ENCODE measurements at regions not wholly inside any gene's neighbourhood (a gene's known extent, or its start where the extent isn't known, plus 50 kb on each side); places are given as distances from the start of the nearest gene placed in this dataset.
"Not testable (repeated sequence)": the region's sequence is repeated elsewhere in the genome, so short reads cannot be mapped to it uniquely, and the experiment has no call there.

GRCh38 chr1:34362949-34363348 is 186.2 kb downstream of the C1orf94 start:
- H3K4me1 Mint-ChIP-seq (ENCODE audit: low read depth), result no peaks in the 10 kb centered on the region
- ATAC-seq (no peak), DNase-seq (no peak)
- no peaks in the 10 kb centered on the region for H3K36me3 Mint-ChIP-seq (ENCODE audit: low read depth)
- CTCF ChIA-PET, result no interaction called here
- H3K27me3 Mint-ChIP-seq (ENCODE audit: low read depth), result peaks cover 4% of the 10 kb centered on the region
- no peak overlapping the region for H3K27ac Mint-ChIP-seq
- no peak overlapping the region for H3K4me3 Mint-ChIP-seq
- POLR2A ChIA-PET, result no interaction called here
- H3K9me3 Mint-ChIP-seq (ENCODE audit: insufficient read depth), result no peaks in the 10 kb centered on the region

- POLR2A ChIA-PET, result no interaction called here
- Mint-ChIP-seq H3K9me3 (ENCODE audit: insufficient read depth) (no peaks in the 10 kb centered on the region), H3K27ac (no peak overlapping the region), H3K4me1 (ENCODE audit: low read depth) (no peaks in the 10 kb centered on the region), H3K36me3 (ENCODE audit: low read depth) (no peaks in the 10 kb centered on the region), H3K27me3 (ENCODE audit: low read depth) (peaks cover 4% of the 10 kb centered on the region), H3K4me3 (no peak overlapping the region)
- CTCF ChIA-PET, result no interaction called here
- DNase-seq, result no peak
- no peak for ATAC-seq
Measured at GRCh38 chr1:34363447-34363846, 186.7 kb downstream of the C1orf94 start.

GRCh38 chr1:34363915-34364314 is 187.2 kb downstream of the C1orf94 start:
- ATAC-seq, result no peak
- no peaks in the 10 kb centered on the region for H3K4me1 Mint-ChIP-seq (ENCODE audit: low read depth)
- CTCF ChIA-PET, result no interaction called here
- H3K4me3 Mint-ChIP-seq, result no peak overlapping the region
- no peak for DNase-seq
- no peaks in the 10 kb centered on the region for H3K9me3 Mint-ChIP-seq (ENCODE audit: insufficient read depth)
- H3K27ac Mint-ChIP-seq, result no peak overlapping the region
- no peaks in the 10 kb centered on the region for H3K36me3 Mint-ChIP-seq (ENCODE audit: low read depth)
- POLR2A ChIA-PET, result no interaction called here
- peaks cover 4% of the 10 kb centered on the region for H3K27me3 Mint-ChIP-seq (ENCODE audit: low read depth)

- ATAC-seq, result no peak
- ChIA-PET POLR2A (no interaction called here), CTCF (no interaction called here)
- Mint-ChIP-seq H3K4me1 (ENCODE audit: low read depth) (no peaks in the 10 kb centered on the region), H3K4me3 (no peak overlapping the region), H3K36me3 (ENCODE audit: low read depth) (no peaks in the 10 kb centered on the region), H3K27me3 (ENCODE audit: low read depth) (peaks cover 4% of the 10 kb centered on the region), H3K27ac (no peak overlapping the region), H3K9me3 (ENCODE audit: insufficient read depth) (no peaks in the 10 kb centered on the region)
- DNase-seq, result no peak
Measured at GRCh38 chr1:34364376-34364775, 187.7 kb downstream of the C1orf94 start.

DNA sequence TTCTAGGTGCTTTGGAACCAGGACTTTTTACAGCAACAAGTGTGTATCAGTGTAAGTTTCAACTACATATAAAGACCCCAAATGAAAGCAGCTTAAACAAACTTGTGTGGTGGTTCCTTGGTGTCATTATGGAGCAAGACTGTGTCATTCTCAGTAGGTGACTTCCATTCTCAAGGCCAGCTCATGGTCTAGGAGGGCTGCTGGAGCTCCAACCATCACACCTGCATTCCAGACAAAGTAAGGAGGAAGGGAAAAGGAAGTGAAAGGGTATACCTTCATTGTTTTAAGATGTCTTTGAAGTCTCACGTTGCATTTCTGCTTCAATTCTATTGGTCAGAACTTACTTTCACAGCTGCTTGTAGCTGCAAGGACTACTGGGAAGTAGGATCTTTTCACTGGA is 188.6 kb downstream of the C1orf94 start:
- no peaks in the 10 kb centered on the region for H3K9me3 Mint-ChIP-seq (ENCODE audit: insufficient read depth)
- H3K4me1 Mint-ChIP-seq (ENCODE audit: low read depth), result no peaks in the 10 kb centered on the region
- CTCF ChIA-PET, result no interaction called here
- no peak overlapping the region for H3K27ac Mint-ChIP-seq
- POLR2A ChIA-PET, result no interaction called here
- H3K27me3 Mint-ChIP-seq (ENCODE audit: low read depth), result peaks cover 4% of the 10 kb centered on the region
- H3K4me3 Mint-ChIP-seq, result no peak overlapping the region
- no peak for DNase-seq
- ATAC-seq, result no peak
- no peaks in the 10 kb centered on the region for H3K36me3 Mint-ChIP-seq (ENCODE audit: low read depth)

- no peak for DNase-seq
- H3K36me3 Mint-ChIP-seq (ENCODE audit: low read depth), result no peaks in the 10 kb centered on the region
- no peak overlapping the region for H3K4me3 Mint-ChIP-seq
- no peaks in the 10 kb centered on the region for H3K4me1 Mint-ChIP-seq (ENCODE audit: low read depth)
- ChIA-PET CTCF (no interaction called here), POLR2A (no interaction called here)
- no peaks in the 10 kb centered on the region for H3K9me3 Mint-ChIP-seq (ENCODE audit: insufficient read depth)
- H3K27me3 Mint-ChIP-seq (ENCODE audit: low read depth), result peaks cover 3% of the 10 kb centered on the region
- H3K27ac Mint-ChIP-seq, result no peak overlapping the region
- ATAC-seq, result no peak
Measured at GRCh38 chr1:34366875-34367624, 190.3 kb downstream of the C1orf94 start.

- Mint-ChIP-seq H3K27ac (no peak overlapping the region), H3K4me1 (ENCODE audit: low read depth) (no peaks in the 10 kb centered on the region), H3K4me3 (no peak overlapping the region), H3K9me3 (ENCODE audit: insufficient read depth) (no peaks in the 10 kb centered on the region), H3K36me3 (ENCODE audit: low read depth) (no peaks in the 10 kb centered on the region), H3K27me3 (ENCODE audit: low read depth) (peaks cover 4% of the 10 kb centered on the region)
- ChIA-PET POLR2A (no interaction called here), CTCF (no interaction called here)
- no peak for ATAC-seq
- DNase-seq, result no peak
Measured at GRCh38 chr1:34367954-34368353, 191.2 kb downstream of the C1orf94 start.

DNA sequence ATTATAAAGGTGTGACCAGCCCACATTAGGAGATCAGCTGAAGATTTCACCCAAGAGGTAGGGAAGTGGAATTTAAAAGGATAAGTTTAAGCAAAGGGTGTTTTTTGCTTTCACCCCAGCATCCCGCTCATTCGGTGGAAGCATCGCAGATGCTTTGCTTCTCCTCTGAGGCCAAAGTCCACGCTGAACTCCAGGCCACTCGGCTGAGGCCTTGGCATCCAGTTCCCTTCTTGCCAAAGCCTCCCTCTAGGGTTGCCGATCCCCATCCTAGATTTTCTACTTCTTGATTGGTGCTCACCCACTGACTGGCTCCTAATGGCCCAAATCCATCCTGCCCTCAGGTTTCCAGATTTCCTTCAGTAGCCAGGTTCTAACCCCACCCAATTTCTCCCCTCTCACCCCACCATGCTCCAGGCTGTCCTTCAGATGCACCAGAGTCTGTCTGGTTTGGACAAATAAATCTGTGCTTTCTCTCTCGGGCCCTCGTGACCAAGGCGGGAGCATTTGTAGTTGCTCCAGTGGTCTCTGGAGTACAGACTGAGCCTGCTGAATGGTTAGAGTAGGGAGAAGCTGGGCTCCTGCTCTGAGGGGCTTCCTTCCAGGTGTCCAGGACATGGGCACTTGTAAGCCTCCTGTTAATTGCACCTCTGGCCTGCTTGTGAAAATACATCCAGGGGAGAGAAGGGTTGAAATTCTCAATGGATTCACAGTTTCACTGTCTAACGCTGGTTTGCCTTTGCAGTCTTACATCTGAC is 193.2 kb downstream of the C1orf94 start:
- peaks cover 9% of the 10 kb centered on the region for H3K27me3 Mint-ChIP-seq (ENCODE audit: low read depth)
- H3K36me3 Mint-ChIP-seq (ENCODE audit: low read depth), result no peaks in the 10 kb centered on the region
- no peak for DNase-seq
- H3K4me3 Mint-ChIP-seq, result no peak overlapping the region
- ATAC-seq, result no peak
- ChIA-PET POLR2A (no interaction called here), CTCF (no interaction called here)
- H3K9me3 Mint-ChIP-seq (ENCODE audit: insufficient read depth), result no peaks in the 10 kb centered on the region
- H3K27ac Mint-ChIP-seq, result no peak overlapping the region
- no peaks in the 10 kb centered on the region for H3K4me1 Mint-ChIP-seq (ENCODE audit: low read depth)

- ChIA-PET CTCF (no interaction called here), POLR2A (no interaction called here)
- Mint-ChIP-seq H3K27me3 (ENCODE audit: low read depth) (peaks cover 8% of the 10 kb centered on the region), H3K27ac (no peak overlapping the region), H3K4me3 (no peak overlapping the region), H3K4me1 (ENCODE audit: low read depth) (no peaks in the 10 kb centered on the region), H3K36me3 (ENCODE audit: low read depth) (no peaks in the 10 kb centered on the region), H3K9me3 (ENCODE audit: insufficient read depth) (no peaks in the 10 kb centered on the region)
- DNase-seq (no peak), ATAC-seq (no peak)
Measured at GRCh38 chr1:34370748-34371147, 194.0 kb downstream of the C1orf94 start.

DNA sequence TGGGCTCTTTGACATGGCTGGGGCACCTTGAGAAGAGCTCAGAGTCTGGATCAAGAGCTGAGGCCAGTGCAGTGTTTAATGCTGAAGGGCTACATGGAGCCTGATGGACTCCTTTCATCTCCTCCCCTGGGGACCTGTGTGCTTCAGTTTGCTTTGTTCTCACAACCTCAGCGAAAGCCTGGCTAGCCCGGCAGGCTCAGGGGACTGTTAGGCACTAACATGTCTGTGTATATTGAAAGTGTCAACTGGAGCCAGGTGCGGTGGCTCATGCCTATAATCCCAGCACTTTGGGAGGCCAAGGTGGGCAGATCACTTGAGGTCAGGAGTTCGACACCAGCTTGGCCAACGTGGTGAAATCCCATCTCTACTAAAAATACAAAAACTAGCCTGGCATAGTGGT is 194.5 kb downstream of the C1orf94 start:
- H3K4me3 Mint-ChIP-seq; POLR2A ChIA-PET; ATAC-seq; H3K36me3 Mint-ChIP-seq (ENCODE audit: low read depth); CTCF ChIA-PET; H3K27ac Mint-ChIP-seq; DNase-seq; H3K4me1 Mint-ChIP-seq (ENCODE audit: low read depth); H3K9me3 Mint-ChIP-seq (ENCODE audit: insufficient read depth): not testable (repeated sequence)
- peaks cover 12% of the 10 kb centered on the region for H3K27me3 Mint-ChIP-seq (ENCODE audit: low read depth)

- ATAC-seq (no peak), DNase-seq (no peak)
- Mint-ChIP-seq H3K4me3 (no peak overlapping the region), H3K4me1 (ENCODE audit: low read depth) (no peaks in the 10 kb centered on the region), H3K9me3 (ENCODE audit: insufficient read depth) (no peaks in the 10 kb centered on the region), H3K36me3 (ENCODE audit: low read depth) (no peaks in the 10 kb centered on the region), H3K27ac (no peak overlapping the region), H3K27me3 (ENCODE audit: low read depth) (peaks cover 17% of the 10 kb centered on the region)
- CTCF ChIA-PET, result interaction anchor here (1.2 kb wide), 1 partner anchor 227 kb away, joined by 3 read pairs; no protein-coding TSS in a partner anchor
- POLR2A ChIA-PET, result no interaction called here
Measured at GRCh38 chr1:34371829-34372532, 195.3 kb downstream of the C1orf94 start.

DNA sequence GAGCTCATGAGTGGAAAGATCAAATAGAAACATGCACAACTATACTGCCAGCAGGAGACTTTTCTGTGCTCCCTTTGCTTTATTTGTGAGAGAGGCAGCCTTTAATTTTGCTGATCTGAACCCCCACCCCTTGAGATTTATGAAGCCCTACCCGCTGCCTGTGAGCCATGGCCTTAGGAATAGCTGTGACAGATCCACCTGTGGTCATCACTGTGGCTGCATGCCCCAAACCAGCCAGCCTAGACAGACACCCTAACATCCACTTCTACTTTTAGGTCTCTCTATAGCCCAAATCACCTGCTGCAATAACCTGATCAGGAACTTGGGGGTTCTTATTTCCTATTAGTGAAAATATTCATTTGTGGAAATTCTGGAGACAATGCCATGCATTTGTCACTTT is 196.2 kb downstream of the C1orf94 start:
- H3K4me1 Mint-ChIP-seq (ENCODE audit: low read depth), result no peaks in the 10 kb centered on the region
- H3K36me3 Mint-ChIP-seq (ENCODE audit: low read depth), result no peaks in the 10 kb centered on the region
- CTCF ChIA-PET, result interaction anchor here (1.2 kb wide), 1 partner anchor 226 kb away, joined by 3 read pairs; no protein-coding TSS in a partner anchor

More for the DNA sequence above, 196.2 kb downstream of the C1orf94 start:
- no peaks in the 10 kb centered on the region for H3K9me3 Mint-ChIP-seq (ENCODE audit: insufficient read depth)
- ATAC-seq (no peak), DNase-seq (no peak)
- POLR2A ChIA-PET, result no interaction called here
- no peak overlapping the region for H3K4me3 Mint-ChIP-seq
- H3K27me3 Mint-ChIP-seq (ENCODE audit: low read depth), result peaks cover 18% of the 10 kb centered on the region
- no peak overlapping the region for H3K27ac Mint-ChIP-seq
